ENCODE measurements at regions not wholly inside any gene's neighbourhood (a gene's known extent, or its start where the extent isn't known, plus 50 kb on each side); places are given as distances from the start of the nearest gene placed in this dataset.

- TF ChIP-seq ZNF671 (CRISPR knock-in tag; IDR thresholded peaks at IDR 0.05) (no peak), CTCF (IDR thresholded peaks at IDR 0.05) (no peak), ZNF121 (CRISPR knock-in tag; IDR thresholded peaks at IDR 0.05) (no peak)
Observed at GRCh38 chr5:86824637-86825036, 206.9 kb downstream of the COX7C start.
